HG03342 (cell line): ENCODE measurements at regions not wholly inside any gene's neighbourhood (a gene's known extent, or its start where the extent isn't known, plus 50 kb on each side); places are given as distances from the start of the nearest gene placed in this dataset.
A peak's percentile ranks its signal among the peaks of the same experiment; 100 is the strongest.
"Not testable (repeated sequence)": the region's sequence is repeated elsewhere in the genome, so short reads cannot be mapped to it uniquely, and the experiment has no call there.

Source experiments
- ATAC-seq: cut with Tn5 transposase; IDR thresholded peaks from one replicate; pipeline ENCODE4 v1.9.1; 2021; ENCODE audit warnings: mild to moderate bottlenecking, moderate library complexity; ENCODE audit not compliant: unreplicated experiment

DNA sequence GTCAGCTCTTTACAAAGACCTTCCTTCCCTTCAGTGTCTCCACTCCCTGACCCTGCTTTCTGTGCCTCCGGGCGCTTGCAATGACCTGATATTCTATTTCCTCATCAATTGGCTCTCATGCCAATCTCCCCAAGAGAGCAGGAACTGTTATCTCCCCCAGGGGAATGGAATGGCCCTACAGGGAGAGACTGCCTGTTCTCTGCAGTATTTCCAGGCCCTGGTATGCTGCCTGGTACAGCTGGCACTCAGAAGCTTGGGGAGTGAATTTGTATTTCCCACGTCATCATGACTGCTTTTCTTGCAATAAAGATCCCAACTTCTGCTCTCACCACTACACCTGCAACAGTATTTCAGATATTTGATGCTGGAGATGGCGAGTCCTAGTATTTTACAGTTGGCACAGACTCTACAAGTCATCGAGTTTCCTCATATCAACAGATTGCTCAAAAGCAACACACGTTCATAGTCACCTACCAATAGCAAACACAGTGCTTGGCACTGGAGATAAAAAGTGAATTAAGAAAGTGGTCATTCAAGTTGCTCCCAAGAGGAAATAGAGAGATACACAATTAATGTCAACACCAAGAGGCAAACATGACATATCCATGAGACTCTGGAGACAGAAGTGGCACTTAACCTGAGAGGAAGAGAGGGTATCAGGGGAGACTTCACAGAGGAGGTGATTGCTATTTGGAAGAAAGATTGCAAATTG, 90.5 kb upstream of the EGFL6 start:
- ATAC-seq, result no peak

- no peak for ATAC-seq
These were observed 93.0 kb upstream of the EGFL6 start for GRCh38 chrX:13476384-13476783.

GRCh38 chrX:13474164-13474516, 95.3 kb upstream of the EGFL6 start:
- ATAC-seq, result peak; percentile 49

GRCh38 chrX:13473442-13474163, 95.8 kb upstream of the EGFL6 start:
- ATAC-seq, result peak; percentile 81

- no peak for ATAC-seq
These were observed 96.4 kb upstream of the EGFL6 start for GRCh38 chrX:13472975-13473374.

GRCh38 chrX:13471269-13471668, 98.1 kb upstream of the EGFL6 start:
- no peak for ATAC-seq

DNA sequence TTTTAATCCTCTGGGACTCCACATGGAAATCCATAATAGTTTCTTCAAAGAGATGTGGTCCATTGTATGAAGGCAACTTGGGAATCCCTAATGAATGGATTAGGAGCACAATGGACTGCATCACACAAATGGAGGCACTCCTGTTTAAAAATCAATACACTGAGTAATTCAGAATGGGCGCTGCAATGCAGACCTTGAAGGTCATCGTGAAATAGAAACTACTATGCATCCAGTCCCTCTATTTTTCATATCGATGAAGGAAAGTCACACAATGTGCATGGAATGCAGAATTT, 98.8 kb upstream of the EGFL6 start:
- no peak for ATAC-seq

- ATAC-seq, result no peak
These were observed 99.3 kb upstream of the EGFL6 start for GRCh38 chrX:13469963-13470684.

DNA sequence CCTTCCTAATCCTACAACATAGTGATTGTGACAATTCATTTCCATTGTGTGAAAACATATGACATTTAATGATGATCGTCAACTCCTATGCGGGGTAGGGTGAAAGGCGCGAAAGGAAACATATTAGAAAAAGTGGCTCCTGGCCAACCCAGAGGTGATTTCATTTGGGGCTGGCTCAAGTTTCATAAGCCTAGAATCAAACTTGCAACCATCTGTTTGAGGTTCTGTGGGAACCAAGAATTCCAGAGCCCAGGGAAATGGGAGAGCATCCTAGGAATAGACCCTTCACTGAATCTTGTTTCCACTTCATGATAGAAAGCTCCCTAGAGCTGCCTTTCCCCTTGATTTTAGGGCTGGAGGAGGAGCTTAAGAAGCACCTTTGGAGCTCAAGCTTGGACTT, 101.3 kb upstream of the EGFL6 start:
- no peak for ATAC-seq

GRCh38 chrX:13467243-13467642, 102.2 kb upstream of the EGFL6 start:
- no peak for ATAC-seq

GRCh38 chrX:13464599-13465275, 104.7 kb upstream of the EGFL6 start:
- ATAC-seq, result no peak

- ATAC-seq, result no peak
These were observed 105.8 kb upstream of the EGFL6 start for GRCh38 chrX:13463608-13464007.

- ATAC-seq, result no peak
These were observed 117.1 kb upstream of the EGFL6 start for GRCh38 chrX:13452283-13452682.

- ATAC-seq, result no peak
These were observed 120.0 kb upstream of the EGFL6 start for GRCh38 chrX:13449441-13449840.

- no peak for ATAC-seq
These were observed 120.5 kb upstream of the EGFL6 start for GRCh38 chrX:13448941-13449340.

DNA sequence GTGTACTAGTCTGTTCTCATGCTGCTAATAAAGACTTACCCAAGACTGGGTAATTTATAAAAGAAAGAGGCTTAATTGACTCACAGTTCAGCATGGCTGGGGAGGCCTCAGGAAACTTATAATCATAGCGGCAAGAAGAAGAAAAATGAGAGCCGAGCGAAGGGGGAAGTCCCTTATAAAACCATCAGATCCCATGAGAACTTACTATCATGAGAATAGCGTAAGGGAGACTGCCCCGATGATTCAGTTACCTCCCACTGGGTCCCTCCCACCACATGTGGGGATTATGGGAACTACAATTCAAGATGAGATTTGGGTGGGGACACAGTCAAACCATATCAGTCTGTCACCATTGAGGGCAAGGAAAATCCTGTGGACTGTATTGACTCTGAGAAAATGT, 121.8 kb upstream of the ATXN3L start:
- ATAC-seq, result not testable (repeated sequence)

DNA sequence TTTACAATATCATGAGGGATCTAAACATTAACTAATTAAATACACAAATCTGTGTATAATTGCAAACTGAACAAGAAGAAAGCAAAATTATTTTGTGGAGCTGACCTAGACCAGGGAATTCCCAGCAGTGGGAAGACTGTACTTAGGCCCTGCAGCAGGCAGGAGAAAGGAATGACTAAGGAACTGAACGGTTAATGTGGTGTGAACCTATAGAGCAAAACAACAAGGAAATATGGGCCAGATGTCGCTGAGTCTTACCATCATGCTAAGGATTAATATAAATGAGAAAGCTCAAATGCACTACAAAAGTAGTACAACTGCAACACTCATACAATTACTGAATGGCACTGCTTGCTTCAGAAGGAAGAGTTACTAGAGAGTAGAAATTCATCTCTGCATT, 120.3 kb upstream of the ATXN3L start:
- no peak for ATAC-seq

GRCh38 chrX:13433298-13433605, 113.4 kb upstream of the ATXN3L start:
- no peak for ATAC-seq

- ATAC-seq, result no peak
These were observed 112.8 kb upstream of the ATXN3L start for GRCh38 chrX:13432414-13433297.

DNA sequence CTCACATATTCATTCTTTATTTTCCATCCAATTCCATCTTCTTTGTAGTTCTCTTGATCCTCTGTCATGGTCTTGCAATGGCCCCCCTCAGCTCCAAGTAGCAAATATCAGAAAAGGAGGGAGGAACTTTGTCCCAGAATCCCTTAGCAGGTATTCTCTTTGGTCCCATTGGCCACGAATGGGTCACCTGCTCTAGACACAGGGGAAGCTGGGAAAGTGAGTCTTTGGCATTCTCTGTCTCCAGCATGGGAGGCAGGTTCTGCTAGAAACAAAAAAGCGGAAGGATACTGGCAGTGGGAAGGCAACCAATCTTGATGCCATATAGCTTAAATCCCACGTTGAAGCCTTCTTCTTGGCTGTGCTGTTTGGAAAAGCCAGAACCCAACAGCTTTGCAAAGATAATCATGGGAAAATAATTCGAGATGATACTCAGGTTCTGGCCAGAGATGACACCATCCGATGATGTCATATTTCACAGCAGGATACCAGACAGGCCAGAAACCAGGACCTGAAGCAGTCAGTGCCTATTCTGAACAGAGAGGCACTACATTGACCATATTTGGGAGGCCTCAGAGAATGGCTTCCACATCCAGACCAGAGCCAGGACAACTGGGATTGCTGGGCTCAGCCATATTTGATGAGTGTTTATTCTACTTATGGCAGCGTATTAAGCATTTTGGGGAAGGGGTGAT, 110.4 kb upstream of the ATXN3L start:
- ATAC-seq, result no peak
